Spinal cord (tissue), 9 donors: ENCODE measurements at regions not wholly inside any gene's neighbourhood (a gene's known extent, or its start where the extent isn't known, plus 50 kb on each side); places are given as distances from the start of the nearest gene placed in this dataset.
"Not testable (repeated sequence)": the region's sequence is repeated elsewhere in the genome, so short reads cannot be mapped to it uniquely, and the experiment has no call there.

ENCODE experiments used
- DNase-seq, 6 donors: peaks; one replicate each; pipeline versions ENCODE4 v3.0.0 to v3.0.0-alpha.2; 2013 to 2015; ENCODE audit warnings: low spot score in 6 of 6, low read depth in 4 of 6
- H3K27ac ChIP-seq: one replicate; pipeline ENCODE4 v1.5.1; 2013; ENCODE audit warnings: low read depth, low read length, control low read depth
- H3K27me3 ChIP-seq: one replicate; pipeline ENCODE4 v1.6.1; 2013; ENCODE audit warnings: low read length; ENCODE audit not compliant: control insufficient read depth, insufficient read depth
- H3K36me3 ChIP-seq: one replicate; pipeline ENCODE4 v1.6.1; 2013; ENCODE audit warnings: low read length; ENCODE audit not compliant: control insufficient read depth, insufficient read depth
- H3K4me1 ChIP-seq: one replicate; pipeline ENCODE4 v1.6.1; 2013; ENCODE audit warnings: low read length; ENCODE audit not compliant: control insufficient read depth, insufficient read depth
- H3K4me3 ChIP-seq: one replicate; pipeline ENCODE4 v1.5.1; 2013; ENCODE audit warnings: low read depth, low read length, control low read depth
- H3K9me3 ChIP-seq: one replicate; pipeline ENCODE4 v1.6.1; 2013; ENCODE audit warnings: low read length; ENCODE audit not compliant: control insufficient read depth, insufficient read depth
- WGBS: methylation state at CpG from one replicate; pipeline ENCODE4 v1.1.5; 2013; ENCODE audit warnings: missing lambda C conversion rate; ENCODE audit not compliant: insufficient coverage; 5-methylcytosine and 5-hydroxymethylcytosine counted together
- donor health status: healthy.

DNA sequence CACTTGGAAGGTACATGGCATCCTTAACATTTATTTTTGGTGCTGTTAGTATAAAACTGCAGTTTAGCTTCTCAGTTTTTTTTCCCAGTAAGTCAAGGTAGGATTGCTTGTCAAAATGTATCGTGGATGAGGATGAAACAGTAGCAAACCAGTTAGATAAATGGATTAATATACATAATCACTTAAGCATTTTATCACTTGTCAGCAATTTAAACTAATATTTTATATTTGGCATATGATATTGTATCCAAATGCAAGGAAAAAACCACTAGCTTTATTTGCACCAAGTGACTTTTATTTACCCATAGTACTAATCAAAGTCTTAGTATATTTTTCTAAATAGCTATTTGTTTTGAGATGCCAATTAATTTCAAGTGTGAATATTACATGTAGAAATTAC, 137.7 kb upstream of the XIRP2 start:
- no peak overlapping the region for H3K4me3 ChIP-seq

DNA sequence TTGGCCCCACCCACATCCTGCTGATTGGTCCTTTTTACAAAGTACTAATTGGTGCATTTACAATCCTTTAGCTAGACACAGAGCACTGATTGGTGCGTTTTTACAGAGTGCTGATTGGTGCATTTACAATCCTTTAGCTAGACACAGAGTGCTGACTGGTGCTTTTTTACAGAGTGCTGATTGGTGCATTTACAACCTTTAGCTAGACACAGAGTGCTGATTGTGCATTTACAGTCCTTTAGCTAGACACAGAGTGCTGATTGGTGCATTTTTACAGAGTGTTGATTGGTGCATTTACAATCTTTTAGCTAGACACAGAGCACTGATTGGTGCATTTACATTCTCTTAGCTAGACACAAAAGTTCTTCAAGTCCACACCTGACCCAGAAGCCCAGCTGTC, 144.2 kb upstream of the XIRP2 start:
- H3K36me3 ChIP-seq, H3K27me3 ChIP-seq, H3K27ac ChIP-seq, H3K4me3 ChIP-seq, H3K4me1 ChIP-seq, DNase-seq: not testable (repeated sequence)
- WGBS = no CpG with 5 or more reads among the region's 1 CpG
- peaks cover 20% of the 10 kb centered on the region for H3K9me3 ChIP-seq

More for the DNA sequence above, 137.7 kb upstream of the XIRP2 start:
- no peaks in the 10 kb centered on the region for H3K27me3 ChIP-seq
- no peak for DNase-seq
- no CpG with 5 or more reads among the region's 1 CpG for WGBS
- no peak overlapping the region for H3K27ac ChIP-seq
- no peaks in the 10 kb centered on the region for H3K36me3 ChIP-seq
- peaks cover 3% of the 10 kb centered on the region for H3K9me3 ChIP-seq
- H3K4me1 ChIP-seq = no peaks in the 10 kb centered on the region

DNA sequence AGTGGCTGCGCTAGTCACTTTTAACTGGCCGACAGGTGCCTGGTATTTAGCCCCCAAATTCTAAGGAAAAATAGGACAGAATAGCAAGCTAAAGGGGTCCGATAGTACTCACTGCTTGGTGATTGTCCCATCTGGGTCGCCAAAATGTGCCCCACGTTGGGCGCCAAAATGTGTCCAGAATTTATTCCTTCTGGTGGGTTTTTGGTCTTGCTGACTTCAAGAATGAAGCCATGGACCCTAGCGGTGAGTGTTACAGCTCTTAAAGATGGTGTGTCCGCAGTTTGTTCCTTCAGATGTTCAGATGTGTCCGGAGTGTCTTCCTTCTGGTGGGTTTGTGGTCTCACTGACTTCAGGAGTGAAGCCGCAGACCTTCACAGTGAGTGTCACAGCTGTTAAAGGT, 144.8 kb upstream of the XIRP2 start:
- H3K27me3 ChIP-seq, H3K36me3 ChIP-seq, H3K4me1 ChIP-seq, H3K4me3 ChIP-seq, DNase-seq, H3K27ac ChIP-seq: not testable (repeated sequence)
- WGBS = 89% methylated on average over 10 of the region's 10 CpGs
- H3K9me3 ChIP-seq = peaks cover 20% of the 10 kb centered on the region

DNA sequence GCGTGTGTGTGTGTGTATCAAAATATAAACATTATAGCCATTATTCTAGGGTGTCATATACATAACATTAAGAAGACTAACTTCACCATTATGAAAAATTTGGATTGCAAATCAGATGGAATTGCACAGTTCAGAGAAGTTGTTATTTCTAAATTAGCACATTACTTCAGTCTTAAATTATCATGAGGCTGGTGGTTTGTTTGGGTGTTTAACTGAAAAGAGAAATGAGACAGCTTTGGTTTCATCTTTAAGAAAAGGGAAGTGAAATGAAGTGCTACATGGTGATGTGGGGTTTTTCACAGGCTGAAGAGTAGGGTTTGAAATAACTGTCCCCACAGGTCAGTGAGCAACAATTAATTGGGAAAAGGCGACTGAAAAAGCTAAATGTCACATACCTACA, 161.2 kb upstream of the XIRP2 start:
- no peaks in the 10 kb centered on the region for H3K36me3 ChIP-seq
- DNase-seq = peak in 1 of 6 donors; percentile 28
- no peaks in the 10 kb centered on the region for H3K4me1 ChIP-seq
- H3K9me3 ChIP-seq = no peaks in the 10 kb centered on the region
- H3K4me3 ChIP-seq = no peak overlapping the region
- WGBS = no CpG with 5 or more reads among the region's 2 CpGs
- no peaks in the 10 kb centered on the region for H3K27me3 ChIP-seq
- no peak overlapping the region for H3K27ac ChIP-seq

DNA sequence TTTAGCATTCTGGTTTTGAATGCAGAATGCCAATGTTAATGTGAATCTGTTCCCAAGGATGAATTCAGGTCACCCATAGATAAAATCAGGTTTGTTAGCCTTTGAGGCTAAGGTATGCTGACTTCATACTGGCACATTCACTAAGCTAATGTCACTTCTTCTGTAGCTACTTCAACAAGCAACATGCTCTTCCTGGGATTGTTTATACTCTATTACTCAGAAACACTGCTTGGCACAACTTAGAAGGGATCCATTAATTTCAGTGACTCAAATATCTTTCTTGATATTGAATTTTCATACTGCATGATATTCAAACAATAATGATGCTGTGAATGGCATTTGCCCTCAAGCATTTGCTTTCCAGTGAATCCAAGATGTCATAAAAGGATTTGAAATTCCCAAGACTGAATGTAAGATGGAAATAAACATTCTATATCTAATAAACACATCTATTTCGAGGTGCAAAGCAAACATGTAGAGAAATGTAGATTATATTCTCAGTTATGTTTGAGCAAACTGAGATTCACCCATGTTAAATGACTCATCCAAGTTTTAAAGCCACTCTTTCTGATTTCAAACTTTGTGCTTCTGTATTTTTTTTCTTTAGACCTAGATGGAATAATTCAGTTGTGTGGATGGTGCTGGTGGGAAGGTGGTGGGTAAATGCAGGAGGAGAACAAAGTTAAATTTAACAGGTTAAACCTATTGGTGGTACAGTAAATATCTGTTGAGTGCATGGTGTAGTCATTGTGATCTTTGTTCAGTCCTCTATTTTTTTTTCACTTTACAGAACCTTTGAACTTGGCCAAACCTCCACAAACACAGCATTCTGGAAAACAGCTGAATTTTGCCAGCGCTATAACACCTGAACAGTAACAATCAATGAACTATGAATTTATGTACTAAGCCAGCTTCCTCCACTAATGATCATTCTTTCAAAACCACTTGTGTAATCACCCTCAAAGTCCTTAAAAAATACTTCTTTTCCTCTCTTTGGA, 162.1 kb upstream of the XIRP2 start:
- H3K36me3 ChIP-seq = no peaks in the 10 kb centered on the region
- DNase-seq = no peak
- 100% methylated on average over 1 of the region's 2 CpGs for WGBS
- no peaks in the 10 kb centered on the region for H3K9me3 ChIP-seq
- H3K4me3 ChIP-seq = no peak overlapping the region
- H3K4me1 ChIP-seq = no peaks in the 10 kb centered on the region
- H3K27me3 ChIP-seq = no peaks in the 10 kb centered on the region
- no peak overlapping the region for H3K27ac ChIP-seq

DNA sequence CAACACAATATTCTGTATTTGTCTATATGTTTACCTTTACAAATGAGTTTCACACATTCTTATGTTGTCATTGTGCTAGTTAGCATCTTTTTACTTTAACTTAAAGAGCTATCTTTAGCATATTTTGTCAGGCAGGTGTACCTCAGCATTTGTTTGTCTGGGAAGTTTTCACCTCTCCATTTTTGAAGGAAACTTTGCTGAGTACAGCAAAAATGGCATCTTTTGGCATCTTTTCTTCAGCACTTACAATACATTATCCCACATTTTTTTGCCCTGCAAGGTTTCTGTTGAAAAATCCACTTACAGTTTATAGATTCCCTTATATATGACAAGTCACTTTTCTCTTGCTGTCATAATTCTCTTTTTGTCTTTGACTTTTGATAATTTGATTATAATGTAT, 171.3 kb upstream of the XIRP2 start:
- H3K4me3 ChIP-seq = no peak overlapping the region
- no peaks in the 10 kb centered on the region for H3K36me3 ChIP-seq
- no peaks in the 10 kb centered on the region for H3K27me3 ChIP-seq
- peaks cover 4% of the 10 kb centered on the region for H3K9me3 ChIP-seq
- H3K27ac ChIP-seq = no peak overlapping the region
- H3K4me1 ChIP-seq = no peaks in the 10 kb centered on the region
- DNase-seq = no peak

DNA sequence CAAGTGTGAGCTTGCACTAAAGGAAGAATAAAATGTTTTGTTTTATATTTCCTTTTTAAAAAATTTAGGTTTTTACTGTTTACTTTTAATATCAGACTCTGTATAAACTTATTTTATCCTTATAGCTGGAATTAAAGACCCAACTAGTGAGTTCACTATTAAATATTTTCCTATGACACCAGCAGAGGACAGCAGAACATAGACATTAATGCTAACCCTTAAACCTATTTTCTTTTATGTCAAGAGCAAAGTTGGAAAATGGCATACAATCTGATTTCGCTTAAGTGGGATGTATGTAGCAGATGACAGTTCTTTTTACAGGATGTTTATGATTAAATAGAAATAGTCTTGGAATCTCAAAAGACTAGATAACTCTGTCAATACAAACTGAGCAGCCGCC, 188.2 kb upstream of the XIRP2 start:
- Histone ChIP-seq H3K27ac (no peak overlapping the region), H3K9me3 (no peaks in the 10 kb centered on the region), H3K27me3 (no peaks in the 10 kb centered on the region), H3K36me3 (no peaks in the 10 kb centered on the region), H3K4me1 (no peaks in the 10 kb centered on the region), H3K4me3 (no peak overlapping the region)
- WGBS = no CpG with 5 or more reads among the region's 2 CpGs
- peak in 4 of 6 donors; percentile 4 to 83 (median 32) for DNase-seq

DNA sequence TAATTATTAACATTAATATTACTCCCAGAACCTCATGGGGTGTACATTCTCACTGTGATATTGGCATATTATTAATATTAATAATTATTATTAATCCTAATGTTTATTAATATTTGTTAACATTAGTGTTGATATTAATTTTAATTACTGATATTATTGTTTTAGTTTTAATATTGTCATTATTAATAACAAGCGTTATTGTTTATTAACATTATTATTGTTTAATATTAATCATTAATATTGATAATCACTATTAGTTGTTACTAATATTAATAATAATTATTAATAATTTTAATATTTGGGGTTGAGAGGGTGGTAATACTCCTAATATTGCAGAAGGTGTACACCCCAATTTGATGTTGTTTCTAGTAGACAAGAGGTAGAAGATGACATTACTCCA, 193.1 kb upstream of the XIRP2 start:
- Histone ChIP-seq H3K4me3 (no peak overlapping the region), H3K4me1 (no peaks in the 10 kb centered on the region), H3K9me3 (no peaks in the 10 kb centered on the region), H3K36me3 (no peaks in the 10 kb centered on the region), H3K27ac (no peak overlapping the region), H3K27me3 (no peaks in the 10 kb centered on the region)
- no CpG with 5 or more reads among the region's 1 CpG for WGBS
- no peak for DNase-seq

DNA sequence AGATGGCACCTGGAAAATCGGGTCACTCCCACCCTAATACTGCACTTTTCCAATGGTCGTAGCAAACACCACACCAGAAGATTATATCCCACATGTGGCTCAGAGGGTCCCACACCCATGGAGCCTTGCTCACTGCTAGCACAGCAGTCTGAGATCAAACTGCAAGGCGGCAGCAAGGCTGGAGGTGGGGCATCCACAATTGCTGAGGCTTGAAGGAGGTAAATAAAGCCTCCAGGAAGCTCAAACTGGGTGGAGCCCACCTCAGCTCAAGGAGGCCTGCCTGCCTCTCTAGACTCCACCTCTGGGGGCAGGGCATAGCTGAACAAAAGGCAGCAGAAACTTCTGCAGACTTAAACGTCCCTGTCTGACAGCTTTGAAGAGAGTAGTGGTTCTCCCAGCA, 192.0 kb upstream of the SCN7A start:
- WGBS = 62% methylated on average over 3 of the region's 4 CpGs
- not testable (repeated sequence) for H3K9me3 ChIP-seq

DNA sequence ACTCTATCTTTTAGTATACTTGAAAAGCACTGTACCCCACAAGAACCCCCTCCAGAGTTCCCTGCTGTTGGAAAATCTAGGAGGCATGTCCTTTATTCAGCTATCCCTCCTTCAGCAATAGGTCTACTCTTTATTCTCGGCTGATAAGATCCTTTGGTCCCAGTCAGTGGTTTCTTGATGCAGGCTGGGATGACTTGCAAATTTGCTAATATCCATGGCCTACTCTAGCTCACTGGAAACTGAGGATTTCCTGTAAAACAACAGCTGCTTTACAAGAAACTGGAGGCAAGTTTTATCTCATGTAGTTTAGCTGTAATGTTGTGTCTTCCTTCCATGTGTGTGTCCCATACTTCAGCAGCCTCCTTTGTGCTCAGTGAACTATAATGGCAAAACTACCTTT, 183.9 kb upstream of the SCN7A start:
- no CpG with 5 or more reads among the region's 1 CpG for WGBS
- Histone ChIP-seq H3K4me1 (no peaks in the 10 kb centered on the region), H3K36me3 (no peaks in the 10 kb centered on the region), H3K4me3 (no peak overlapping the region), H3K27me3 (no peaks in the 10 kb centered on the region), H3K9me3 (no peaks in the 10 kb centered on the region), H3K27ac (no peak overlapping the region)
- DNase-seq = no peak

More for the DNA sequence above, 192.0 kb upstream of the SCN7A start:
- not testable (repeated sequence) for H3K36me3 ChIP-seq, H3K27me3 ChIP-seq, H3K27ac ChIP-seq, H3K4me3 ChIP-seq, DNase-seq, H3K4me1 ChIP-seq
